ENCODE measurements at regions not wholly inside any gene's neighbourhood (a gene's known extent, or its start where the extent isn't known, plus 50 kb on each side); places are given as distances from the start of the nearest gene placed in this dataset.
A peak's percentile ranks its signal among the peaks of the same experiment; 100 is the strongest.

DNA sequence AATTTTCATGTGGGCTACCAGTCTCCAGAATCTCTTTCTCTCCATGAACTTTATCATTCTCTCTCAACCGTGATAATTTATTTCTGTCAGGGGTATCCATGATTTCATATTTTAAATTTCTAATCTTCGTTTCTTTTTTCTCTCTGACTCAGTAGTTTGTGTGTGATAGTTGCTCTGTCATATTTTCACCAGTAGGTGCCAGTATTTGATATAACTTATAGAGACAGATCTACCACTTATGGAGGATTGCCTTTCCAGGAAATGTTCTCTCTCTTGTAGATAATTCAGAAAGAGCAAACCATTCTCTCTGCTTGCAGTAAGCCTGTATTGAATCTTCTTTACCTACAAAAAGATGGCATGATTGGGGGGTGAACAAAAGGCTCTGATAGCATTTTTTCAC is 79.3 kb upstream of the DYNLT3 start:
- intact Hi-C loops (cut with DNase I) = loop anchor here (2.0 to 5.0 kb wide), 2 partner anchors 241 to 400 kb away; partner anchors contain the start of gene RPGR
- Histone ChIP-seq H3K27me3 (no peaks in the 10 kb centered on the region), H3K4me1 (no peaks in the 10 kb centered on the region), H3K4me3 (no peak overlapping the region), H3K27ac (no peak overlapping the region), H3K36me3 (no peaks in the 10 kb centered on the region), H3K9me3 (no peaks in the 10 kb centered on the region)
- TF ChIP-seq, protein P1, sequence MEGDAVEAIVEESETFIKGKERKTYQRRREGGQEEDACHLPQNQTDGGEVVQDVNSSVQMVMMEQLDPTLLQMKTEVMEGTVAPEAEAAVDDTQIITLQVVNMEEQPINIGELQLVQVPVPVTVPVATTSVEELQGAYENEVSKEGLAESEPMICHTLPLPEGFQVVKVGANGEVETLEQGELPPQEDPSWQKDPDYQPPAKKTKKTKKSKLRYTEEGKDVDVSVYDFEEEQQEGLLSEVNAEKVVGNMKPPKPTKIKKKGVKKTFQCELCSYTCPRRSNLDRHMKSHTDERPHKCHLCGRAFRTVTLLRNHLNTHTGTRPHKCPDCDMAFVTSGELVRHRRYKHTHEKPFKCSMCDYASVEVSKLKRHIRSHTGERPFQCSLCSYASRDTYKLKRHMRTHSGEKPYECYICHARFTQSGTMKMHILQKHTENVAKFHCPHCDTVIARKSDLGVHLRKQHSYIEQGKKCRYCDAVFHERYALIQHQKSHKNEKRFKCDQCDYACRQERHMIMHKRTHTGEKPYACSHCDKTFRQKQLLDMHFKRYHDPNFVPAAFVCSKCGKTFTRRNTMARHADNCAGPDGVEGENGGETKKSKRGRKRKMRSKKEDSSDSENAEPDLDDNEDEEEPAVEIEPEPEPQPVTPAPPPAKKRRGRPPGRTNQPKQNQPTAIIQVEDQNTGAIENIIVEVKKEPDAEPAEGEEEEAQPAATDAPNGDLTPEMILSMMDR (IDR thresholded peaks at IDR 0.05) = peak; percentile 19 to 49 (median 32)
- no peak for DNase-seq (ENCODE audit: low spot score in 2 of 2)

DNA sequence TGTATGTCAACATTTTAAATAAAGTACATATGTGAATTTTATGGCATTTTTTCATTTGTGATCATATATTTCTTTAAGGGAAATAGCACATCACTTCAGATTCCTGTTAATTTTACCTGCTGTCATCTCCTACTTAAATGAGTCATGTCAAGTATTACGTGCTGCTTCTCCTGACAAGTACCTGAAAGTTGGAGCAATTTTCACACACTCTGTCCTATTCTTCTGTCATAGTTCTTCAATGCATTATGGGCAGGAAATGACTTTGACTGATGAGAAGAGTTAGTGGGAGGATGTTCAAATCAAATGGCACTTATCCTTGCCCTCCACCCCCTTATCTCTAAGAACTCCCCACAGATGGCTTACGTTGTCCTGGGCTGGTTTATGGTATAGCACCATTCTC is 64.2 kb upstream of the SYTL5 start:
- no peaks in the 10 kb centered on the region for H3K9me3 ChIP-seq

DNA sequence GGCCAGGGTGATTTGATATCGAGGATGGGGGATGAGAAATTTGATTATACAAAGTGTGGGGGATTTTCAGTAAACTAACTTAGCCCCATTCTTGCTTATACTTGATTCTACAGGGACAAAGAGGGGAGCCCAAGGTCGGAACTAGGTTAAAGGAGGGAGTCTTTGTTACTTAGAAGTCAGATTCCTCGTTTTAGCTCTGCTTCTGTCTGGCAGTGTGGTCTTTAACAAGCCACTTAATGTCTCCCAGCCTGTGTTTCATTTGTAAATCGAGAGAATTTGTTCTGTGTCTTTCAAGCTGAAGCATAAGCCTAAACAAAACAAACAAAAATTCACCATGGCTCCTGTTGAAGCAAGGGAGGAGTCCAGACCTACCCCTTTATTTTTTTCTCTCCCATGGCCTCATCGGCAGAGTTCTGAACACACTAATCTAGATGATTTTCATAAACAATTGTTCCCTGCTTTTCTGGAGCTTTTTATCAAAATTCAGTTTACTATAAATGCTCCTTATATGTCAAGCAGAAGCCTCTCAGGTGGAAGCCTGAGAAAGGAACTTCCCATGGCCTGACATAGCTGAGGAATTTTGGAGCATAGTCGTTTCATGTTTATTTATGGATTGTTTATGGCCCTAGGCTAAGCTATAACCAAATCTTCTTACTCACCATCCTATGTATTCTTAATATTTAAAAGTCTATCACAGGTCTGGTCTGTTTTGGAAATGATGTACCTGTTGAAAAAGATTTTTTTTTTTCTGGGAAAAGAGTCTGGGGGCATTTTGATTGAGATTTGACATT is 62.6 kb upstream of the SYTL5 start:
- Histone ChIP-seq H3K4me3 (no peak overlapping the region), H3K4me1 (no peaks in the 10 kb centered on the region), H3K27ac (no peak overlapping the region), H3K9me3 (no peaks in the 10 kb centered on the region), H3K36me3 (no peaks in the 10 kb centered on the region), H3K27me3 (no peaks in the 10 kb centered on the region)
- no peak for DNase-seq (ENCODE audit: low spot score in 2 of 2)
- TF ChIP-seq, protein P1 (IDR thresholded peaks at IDR 0.05) = no peak
- intact Hi-C loops (cut with DNase I) = no loop called here

More for the DNA sequence above, 64.2 kb upstream of the SYTL5 start:
- no peak overlapping the region for H3K4me3 ChIP-seq
- TF ChIP-seq, protein P1 (IDR thresholded peaks at IDR 0.05) = no peak
- H3K27me3 ChIP-seq = no peaks in the 10 kb centered on the region
- DNase-seq (ENCODE audit: low spot score in 2 of 2) = no peak
- H3K27ac ChIP-seq = no peak overlapping the region
- no peaks in the 10 kb centered on the region for H3K4me1 ChIP-seq
- intact Hi-C loops (cut with DNase I) = no loop called here
- no peaks in the 10 kb centered on the region for H3K36me3 ChIP-seq

DNA sequence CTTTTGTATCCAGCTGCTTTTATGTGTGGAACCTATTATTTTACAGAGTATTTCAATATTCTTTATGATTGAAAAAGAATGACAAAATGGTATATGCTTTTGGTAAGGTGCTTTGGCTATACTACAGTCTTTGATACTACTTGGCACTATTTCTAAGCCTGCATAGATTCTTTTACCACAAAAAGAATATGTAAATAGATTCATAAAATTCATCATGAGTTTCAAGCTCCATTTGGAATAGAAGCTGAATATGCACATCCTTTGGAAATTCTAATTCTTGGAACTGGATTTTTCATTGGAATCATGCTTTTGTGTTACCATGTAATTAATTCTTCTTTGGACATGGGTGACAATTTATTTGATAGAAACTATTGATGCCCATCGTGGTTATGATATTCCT is 60.2 kb upstream of the SYTL5 start:
- TF ChIP-seq, protein P1 (IDR thresholded peaks at IDR 0.05) = no peak
- intact Hi-C loops (cut with DNase I) = no loop called here
- H3K27ac ChIP-seq = no peak overlapping the region

DNA sequence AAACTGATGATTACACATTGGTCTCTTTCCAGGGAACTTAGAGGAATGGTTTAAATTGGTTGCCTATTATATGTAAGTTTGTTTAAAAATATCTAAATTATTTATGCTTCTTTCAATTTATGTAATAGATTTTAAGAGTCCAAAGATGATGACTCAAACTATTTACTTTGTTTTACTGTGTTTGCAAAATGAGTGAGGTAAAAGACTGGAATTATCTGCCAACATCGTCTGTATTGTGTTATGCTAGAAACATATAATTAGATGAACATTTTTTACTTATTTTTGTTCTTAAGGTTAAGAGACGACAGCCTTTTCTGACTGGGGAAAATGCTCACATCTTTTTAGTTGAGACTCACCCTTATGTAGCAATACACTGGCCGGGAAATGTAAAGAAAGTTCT is 51.1 kb upstream of the SYTL5 start:
- Histone ChIP-seq H3K9me3 (no peaks in the 10 kb centered on the region), H3K4me3 (no peak overlapping the region), H3K27ac (no peak overlapping the region), H3K27me3 (no peaks in the 10 kb centered on the region), H3K4me1 (no peaks in the 10 kb centered on the region), H3K36me3 (no peaks in the 10 kb centered on the region)
- DNase-seq (ENCODE audit: low spot score in 2 of 2) = no peak
- intact Hi-C loops (cut with DNase I) = no loop called here
- TF ChIP-seq, protein P1 (IDR thresholded peaks at IDR 0.05) = no peak

More for the DNA sequence above, 60.2 kb upstream of the SYTL5 start:
- Histone ChIP-seq H3K4me3 (no peak overlapping the region), H3K4me1 (no peaks in the 10 kb centered on the region), H3K36me3 (no peaks in the 10 kb centered on the region), H3K27me3 (no peaks in the 10 kb centered on the region), H3K9me3 (no peaks in the 10 kb centered on the region)
- DNase-seq (ENCODE audit: low spot score in 2 of 2) = no peak
